ENCODE measurements at regions not wholly inside any gene's neighbourhood (a gene's known extent, or its start where the extent isn't known, plus 50 kb on each side); places are given as distances from the start of the nearest gene placed in this dataset.

DNA sequence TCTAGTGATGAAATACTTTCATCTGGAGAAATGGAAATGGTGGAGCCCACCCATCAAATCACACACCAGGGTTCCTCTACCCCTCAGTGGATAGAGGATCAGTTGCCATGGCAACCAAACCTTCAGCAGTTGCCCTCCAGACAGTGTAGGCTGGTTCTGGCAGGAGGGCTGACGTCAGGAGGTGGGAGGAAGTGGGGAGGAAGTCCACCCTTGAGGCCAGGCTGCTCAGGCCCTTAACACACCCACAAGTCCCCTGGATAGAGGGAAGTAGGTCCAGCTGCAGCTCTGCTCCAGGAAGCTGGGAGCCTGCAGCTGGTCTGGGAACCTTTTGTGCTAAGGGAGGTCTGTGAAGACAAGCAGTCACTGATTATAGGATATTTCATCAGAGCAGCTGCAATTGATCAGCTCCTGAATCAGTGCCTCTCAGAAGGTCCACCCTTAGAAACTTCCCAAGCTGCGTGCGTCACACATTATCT is 186.6 kb downstream of the MTX2 start:
- Histone ChIP-seq H3K27me3 (ENCODE audit: control insufficient read depth in 1 of 2, insufficient read depth in 2 of 2, low read length in 2 of 2) (no peaks in the 10 kb centered on the region; a peak in 1 of 5 replicates), H2AFZ (ENCODE audit: low read length) (no peak overlapping the region), H3K36me3 (replicated peaks in 1 of 2; ENCODE audit: control insufficient read depth in 1 of 2, insufficient read depth in 2 of 2, low read length in 2 of 2) (no peaks in the 10 kb centered on the region), H4K20me1 (ENCODE audit: insufficient read depth, low read length) (no peaks in the 10 kb centered on the region), H3K9ac (ENCODE audit: insufficient read depth, low read depth, low read length) (no peak overlapping the region), H3K4me1 (ENCODE audit: insufficient read depth, low read length) (no peaks in the 10 kb centered on the region), H3K4me3 (replicated peaks in 1 of 3; ENCODE audit: insufficient read depth in 1 of 3, low read depth in 2 of 3, low read length in 3 of 3) (no peak overlapping the region), H3K4me2 (ENCODE audit: low read depth, low read length) (no peak overlapping the region), H3K79me2 (ENCODE audit: insufficient read depth, low read length) (no peaks in the 10 kb centered on the region), H3K9me3 (ENCODE audit: low read length) (no peaks in the 10 kb centered on the region), H3K27ac (ENCODE audit: extremely low read length, insufficient read depth, low read length) (no peak overlapping the region)
- FAIRE-seq (no peak), ATAC-seq (no peak; the same call in 2 of the 3 replicates), DNase-seq (ENCODE audit: low spot score) (no peak)
- in situ Hi-C loops (cut with HindIII; ENCODE audit: extremely low pct_ligation_motif_present, low pct_unique_long_range_greater_than_20kb) (loop anchor here (5.0 to 10.0 kb wide), 2 partner anchors 179 to 314 kb away; no protein-coding TSS in a partner anchor), intact Hi-C loops (cut with micrococcal nuclease; ENCODE audit: unreplicated experiment) (loop anchor here (1.0 to 2.0 kb wide), 2 partner anchors 183 to 316 kb away; no protein-coding TSS in a partner anchor)
- TF ChIP-seq ZBTB38 (CRISPR knock-in tag; IDR thresholded peaks at IDR 0.05), result no peak
- TF ChIP-seq, protein P1, sequence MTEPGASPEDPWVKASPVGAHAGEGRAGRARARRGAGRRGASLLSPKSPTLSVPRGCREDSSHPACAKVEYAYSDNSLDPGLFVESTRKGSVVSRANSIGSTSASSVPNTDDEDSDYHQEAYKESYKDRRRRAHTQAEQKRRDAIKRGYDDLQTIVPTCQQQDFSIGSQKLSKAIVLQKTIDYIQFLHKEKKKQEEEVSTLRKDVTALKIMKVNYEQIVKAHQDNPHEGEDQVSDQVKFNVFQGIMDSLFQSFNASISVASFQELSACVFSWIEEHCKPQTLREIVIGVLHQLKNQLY (CRISPR knock-in tag; IDR thresholded peaks at IDR 0.05), result no peak
- TF ChIP-seq RFX1 (IDR thresholded peaks at IDR 0.05), result peak; percentile 56; the same call in 1 of the 2 replicates
- no peak for TF ChIP-seq NFRKB (IDR thresholded peaks at IDR 0.05)
- TF ChIP-seq ZNF724P (CRISPR knock-in tag; IDR thresholded peaks at IDR 0.05; ENCODE audit: borderline replicate concordance), result no peak
- no peak for TF ChIP-seq NKX3-1 (CRISPR knock-in tag; IDR thresholded peaks at IDR 0.05)
- WGBS (ENCODE audit: low lambda C conversion rate), result 8% methylated on average over 3 of the region's 3 CpGs
- POLR2A ChIA-PET, result interaction anchor here (0.9 to 1.3 kb wide), 2 partner anchors 10 to 187 kb away, joined by 3 to 4 read pairs; partner anchors contain the start of gene MTX2
- CTCF ChIA-PET (ENCODE audit: low intra/inter-chr PET ratio, low total read pairs), result interaction anchor here (5.7 kb wide), 1 partner anchor 315 kb away, joined by 83 read pairs; no protein-coding TSS in a partner anchor
- no TSS peak for BruUV-seq (replicated peaks)

DNA sequence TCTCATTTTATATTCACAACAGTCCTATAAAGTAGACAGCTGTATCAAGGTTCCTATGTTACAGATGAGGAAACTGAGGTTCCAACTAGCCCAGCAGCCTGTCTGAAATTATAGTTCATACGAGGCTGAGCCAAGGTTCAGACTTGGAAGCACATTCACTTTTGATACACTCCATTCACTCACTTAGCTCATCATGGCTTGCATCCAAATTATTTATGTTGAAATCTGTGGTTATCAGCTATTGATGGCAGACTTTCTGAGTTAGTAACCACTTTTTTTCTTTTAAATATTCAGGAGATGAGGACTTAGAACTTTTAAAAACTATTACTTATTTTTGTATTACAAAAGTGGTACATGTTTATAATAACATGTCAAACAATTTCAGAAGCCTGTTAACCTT is 188.2 kb downstream of the MTX2 start:
- ATAC-seq (no peak), DNase-seq (ENCODE audit: low spot score) (no peak), FAIRE-seq (no peak)
- 0% methylated on average over 1 of the region's 1 CpG for WGBS (ENCODE audit: low lambda C conversion rate)
- intact Hi-C loops (cut with micrococcal nuclease; ENCODE audit: unreplicated experiment), result no loop called here
- no peaks in the 10 kb centered on the region for H4K20me1 ChIP-seq (ENCODE audit: insufficient read depth, low read length)
- H3K9ac ChIP-seq (ENCODE audit: insufficient read depth, low read depth, low read length), result no peak overlapping the region
- no peak overlapping the region for H2AFZ ChIP-seq (ENCODE audit: low read length)
- no peaks in the 10 kb centered on the region for H3K4me1 ChIP-seq (ENCODE audit: insufficient read depth, low read length)
- no peak overlapping the region for H3K4me2 ChIP-seq (ENCODE audit: low read depth, low read length)
- BruUV-seq (replicated peaks), result no TSS peak
- no peaks in the 10 kb centered on the region for H3K36me3 ChIP-seq (replicated peaks in 1 of 2; ENCODE audit: control insufficient read depth in 1 of 2, insufficient read depth in 2 of 2, low read length in 2 of 2)
- TF ChIP-seq ZKSCAN1 (IDR thresholded peaks at IDR 0.05; ENCODE audit: low read length) (no peak), RELA (CRISPR knock-in tag; IDR thresholded peaks at IDR 0.05) (no peak), MAF1 (CRISPR knock-in tag; IDR thresholded peaks at IDR 0.05; ENCODE audit: borderline replicate concordance) (no peak), HOXA9 (CRISPR knock-in tag; IDR thresholded peaks at IDR 0.05; ENCODE audit: borderline replicate concordance) (no peak), ZNF841 (CRISPR knock-in tag; IDR thresholded peaks at IDR 0.05; ENCODE audit: borderline replicate concordance) (no peak), NFE2L2 (IDR thresholded peaks at IDR 0.05; ENCODE audit: low read length) (no peak)
- TF ChIP-seq, protein P2, sequence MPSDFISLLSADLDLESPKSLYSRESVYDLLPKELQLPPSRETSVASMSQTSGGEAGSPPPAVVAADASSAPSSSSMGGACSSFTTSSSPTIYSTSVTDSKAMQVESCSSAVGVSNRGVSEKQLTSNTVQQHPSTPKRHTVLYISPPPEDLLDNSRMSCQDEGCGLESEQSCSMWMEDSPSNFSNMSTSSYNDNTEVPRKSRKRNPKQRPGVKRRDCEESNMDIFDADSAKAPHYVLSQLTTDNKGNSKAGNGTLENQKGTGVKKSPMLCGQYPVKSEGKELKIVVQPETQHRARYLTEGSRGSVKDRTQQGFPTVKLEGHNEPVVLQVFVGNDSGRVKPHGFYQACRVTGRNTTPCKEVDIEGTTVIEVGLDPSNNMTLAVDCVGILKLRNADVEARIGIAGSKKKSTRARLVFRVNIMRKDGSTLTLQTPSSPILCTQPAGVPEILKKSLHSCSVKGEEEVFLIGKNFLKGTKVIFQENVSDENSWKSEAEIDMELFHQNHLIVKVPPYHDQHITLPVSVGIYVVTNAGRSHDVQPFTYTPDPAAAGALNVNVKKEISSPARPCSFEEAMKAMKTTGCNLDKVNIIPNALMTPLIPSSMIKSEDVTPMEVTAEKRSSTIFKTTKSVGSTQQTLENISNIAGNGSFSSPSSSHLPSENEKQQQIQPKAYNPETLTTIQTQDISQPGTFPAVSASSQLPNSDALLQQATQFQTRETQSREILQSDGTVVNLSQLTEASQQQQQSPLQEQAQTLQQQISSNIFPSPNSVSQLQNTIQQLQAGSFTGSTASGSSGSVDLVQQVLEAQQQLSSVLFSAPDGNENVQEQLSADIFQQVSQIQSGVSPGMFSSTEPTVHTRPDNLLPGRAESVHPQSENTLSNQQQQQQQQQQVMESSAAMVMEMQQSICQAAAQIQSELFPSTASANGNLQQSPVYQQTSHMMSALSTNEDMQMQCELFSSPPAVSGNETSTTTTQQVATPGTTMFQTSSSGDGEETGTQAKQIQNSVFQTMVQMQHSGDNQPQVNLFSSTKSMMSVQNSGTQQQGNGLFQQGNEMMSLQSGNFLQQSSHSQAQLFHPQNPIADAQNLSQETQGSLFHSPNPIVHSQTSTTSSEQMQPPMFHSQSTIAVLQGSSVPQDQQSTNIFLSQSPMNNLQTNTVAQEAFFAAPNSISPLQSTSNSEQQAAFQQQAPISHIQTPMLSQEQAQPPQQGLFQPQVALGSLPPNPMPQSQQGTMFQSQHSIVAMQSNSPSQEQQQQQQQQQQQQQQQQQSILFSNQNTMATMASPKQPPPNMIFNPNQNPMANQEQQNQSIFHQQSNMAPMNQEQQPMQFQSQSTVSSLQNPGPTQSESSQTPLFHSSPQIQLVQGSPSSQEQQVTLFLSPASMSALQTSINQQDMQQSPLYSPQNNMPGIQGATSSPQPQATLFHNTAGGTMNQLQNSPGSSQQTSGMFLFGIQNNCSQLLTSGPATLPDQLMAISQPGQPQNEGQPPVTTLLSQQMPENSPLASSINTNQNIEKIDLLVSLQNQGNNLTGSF (CRISPR knock-in tag; IDR thresholded peaks at IDR 0.05), result no peak
- H3K27me3 ChIP-seq (ENCODE audit: control insufficient read depth in 1 of 2, insufficient read depth in 2 of 2, low read length in 2 of 2), result peaks cover 0 to 6% of the 10 kb centered on the region in 2 experiments; a peak in 2 of 5 replicates
- POLR2A ChIA-PET, result no interaction called here
- H3K4me3 ChIP-seq (replicated peaks in 1 of 3; ENCODE audit: insufficient read depth in 1 of 3, low read depth in 2 of 3, low read length in 3 of 3), result no peak overlapping the region
- H3K79me2 ChIP-seq (ENCODE audit: insufficient read depth, low read length), result no peaks in the 10 kb centered on the region
- no peaks in the 10 kb centered on the region for H3K9me3 ChIP-seq (ENCODE audit: low read length)
- H3K27ac ChIP-seq (ENCODE audit: extremely low read length, insufficient read depth, low read length), result no peak overlapping the region
- CTCF ChIA-PET (ENCODE audit: low intra/inter-chr PET ratio, low total read pairs), result interaction anchor here (0.9 to 5.7 kb wide), 2 partner anchors 317 to 331 kb away, joined by 3 to 83 read pairs; no protein-coding TSS in a partner anchor
- in situ Hi-C loops (cut with HindIII; ENCODE audit: extremely low pct_ligation_motif_present, low pct_unique_long_range_greater_than_20kb), result loop anchor here (5.0 to 10.0 kb wide), 2 partner anchors 177 to 315 kb away; no protein-coding TSS in a partner anchor

Data from HepG2 (cell line).